Mesenchymal stem cell (in vitro differentiated cells and primary cell): ENCODE measurements at regions not wholly inside any gene's neighbourhood (a gene's known extent, or its start where the extent isn't known, plus 50 kb on each side); places are given as distances from the start of the nearest gene placed in this dataset.
"Not testable (repeated sequence)": the region's sequence is repeated elsewhere in the genome, so short reads cannot be mapped to it uniquely, and the experiment has no call there.

Source experiments
- DNase-seq: peaks from one replicate; pipeline ENCODE4 v3.0.0-alpha.2; 2013
- H2AFZ ChIP-seq: one replicate; pipeline ENCODE4 v1.6.1; 2013; ENCODE audit warnings: low read depth, mild to moderate bottlenecking, control low read depth, inconsistent platforms, low read length, moderate library complexity
- H2AK5ac ChIP-seq: 2 replicates; pipeline ENCODE4 v1.6.1; 2013; ENCODE audit warnings: low read length, moderate library complexity, mild to moderate bottlenecking, inconsistent platforms; ENCODE audit not compliant: severe bottlenecking
- H2BK120ac ChIP-seq: one replicate; pipeline ENCODE4 v1.6.1; 2013; ENCODE audit warnings: low read depth, mild to moderate bottlenecking, inconsistent platforms, low read length, moderate library complexity
- H2BK12ac ChIP-seq, 2 experiments: one replicate each; pipeline ENCODE4 v1.6.1; 2013; ENCODE audit warnings: inconsistent platforms in 2 of 2, low read length in 2 of 2, mild to moderate bottlenecking in 2 of 2, moderate library complexity in 2 of 2, control low read depth in 1 of 2
- H2BK15ac ChIP-seq: one replicate; pipeline ENCODE4 v1.6.1; 2013; ENCODE audit warnings: mild to moderate bottlenecking, low read depth, inconsistent platforms; ENCODE audit not compliant: poor library complexity, severe bottlenecking
- H2BK5ac ChIP-seq: 2 replicates; pipeline ENCODE4 v1.6.1; 2013; ENCODE audit warnings: low read depth, mild to moderate bottlenecking, low read length, control low read depth, inconsistent platforms; ENCODE audit not compliant: poor library complexity, severe bottlenecking
- H3K14ac ChIP-seq, 2 experiments: one replicate each; pipeline ENCODE4 v1.6.1; 2013; ENCODE audit warnings: inconsistent platforms in 2 of 2, low read length in 2 of 2, control low read depth in 1 of 2, mild to moderate bottlenecking in 1 of 2, moderate library complexity in 1 of 2
- H3K18ac ChIP-seq, 2 experiments: one replicate each; pipeline ENCODE4 v1.6.1; 2013; ENCODE audit warnings: inconsistent platforms in 2 of 2, low read length in 2 of 2, control low read depth in 1 of 2, low read depth in 1 of 2, mild to moderate bottlenecking in 1 of 2
- H3K23ac ChIP-seq, 2 experiments: one replicate each; pipeline ENCODE4 v1.6.1; 2013; ENCODE audit warnings: inconsistent platforms in 2 of 2, low read length in 2 of 2, mild to moderate bottlenecking in 2 of 2, moderate library complexity in 2 of 2, control low read depth in 1 of 2
- H3K27ac ChIP-seq: 2 replicates; pipeline ENCODE4 v1.5.1; 2013; ENCODE audit warnings: mild to moderate bottlenecking, moderate library complexity, low read length, control low read depth, inconsistent platforms; ENCODE audit not compliant: poor library complexity, severe bottlenecking
- H3K27me3 ChIP-seq, 2 experiments: 2 replicates each; pipeline versions ENCODE4 v1.6.1 to v1.7.0; 2013; ENCODE audit warnings: low read length in 2 of 2, mild to moderate bottlenecking in 2 of 2, moderate library complexity in 2 of 2, control low read depth in 1 of 2, inconsistent platforms in 1 of 2; ENCODE audit not compliant: control insufficient read depth in 1 of 2, insufficient read depth in 1 of 2
- H3K36me3 ChIP-seq, 2 experiments: 2 replicates each; pipeline versions ENCODE4 v1.6.1 to v1.7.0; 2013; ENCODE audit warnings: low read length in 2 of 2, control low read depth in 1 of 2, inconsistent platforms in 1 of 2, low read depth in 1 of 2, mild to moderate bottlenecking in 1 of 2; ENCODE audit not compliant: insufficient read depth in 2 of 2, control insufficient read depth in 1 of 2
- H3K4ac ChIP-seq, 2 experiments: one replicate each; pipeline ENCODE4 v1.6.1; 2013; ENCODE audit warnings: inconsistent platforms in 2 of 2, low read length in 2 of 2, mild to moderate bottlenecking in 2 of 2, moderate library complexity in 2 of 2, control low read depth in 1 of 2, low read depth in 1 of 2
- H3K4me1 ChIP-seq: 2 replicates; pipeline ENCODE4 v1.6.1; 2013; ENCODE audit warnings: low read depth, low read length, control low read depth; ENCODE audit not compliant: control insufficient read depth, insufficient read depth
- H3K4me2 ChIP-seq: 2 replicates; pipeline ENCODE4 v1.6.1; 2013; ENCODE audit warnings: low read length, mild to moderate bottlenecking, inconsistent platforms; ENCODE audit not compliant: poor library complexity, severe bottlenecking
- H3K4me3 ChIP-seq, 2 experiments: 2 replicates each; pipeline versions ENCODE4 v1.5.1 to v1.7.0; 2013; ENCODE audit warnings: low read length in 2 of 2, mild to moderate bottlenecking in 2 of 2, control low read depth in 1 of 2, low read depth in 1 of 2; ENCODE audit not compliant: insufficient read depth in 1 of 2
- H3K79me1 ChIP-seq: replicated peaks from 2 replicates; pipeline ENCODE4 v1.6.1; 2013; ENCODE audit warnings: mild to moderate bottlenecking, control low read depth, low read length, inconsistent platforms; ENCODE audit not compliant: poor library complexity, severe bottlenecking
- H3K9ac ChIP-seq: 2 replicates; pipeline ENCODE4 v1.7.0; 2013; ENCODE audit warnings: mild to moderate bottlenecking, low read length, moderate library complexity
- H3K9me3 ChIP-seq: 2 replicates; pipeline ENCODE4 v1.7.0; 2013; ENCODE audit warnings: mild to moderate bottlenecking, low read length; ENCODE audit not compliant: control insufficient read depth
- H4K8ac ChIP-seq: one replicate; pipeline ENCODE4 v1.6.1; 2013; ENCODE audit warnings: inconsistent platforms, mild to moderate bottlenecking, low read length, moderate library complexity
- H4K91ac ChIP-seq: one replicate; pipeline ENCODE4 v1.6.1; 2013; ENCODE audit warnings: mild to moderate bottlenecking, low read length, inconsistent platforms
- WGBS: methylation state at CpG from one replicate; pipeline ENCODE4 v1.1.7; 2013; ENCODE audit warnings: mixed read lengths; 5-methylcytosine and 5-hydroxymethylcytosine counted together

GRCh38 chr2:35199298-35199697 is 1156.3 kb upstream of the CRIM1 start:
- Histone ChIP-seq H2AFZ (no peak overlapping the region), H3K14ac (no peak overlapping the region), H4K91ac (no peak overlapping the region), H3K9ac (no peak overlapping the region), H3K27ac (no peak overlapping the region), H3K9me3 (peaks cover 21% of the 10 kb centered on the region), H4K8ac (no peak overlapping the region), H2BK5ac (no peak overlapping the region), H3K23ac (no peak overlapping the region), H3K4me1 (no peaks in the 10 kb centered on the region), H3K4ac (no peak overlapping the region), H3K18ac (no peak overlapping the region), H3K79me1 (no peaks in the 10 kb centered on the region), H3K4me2 (no peak overlapping the region), H3K4me3 (no peak overlapping the region), H2BK120ac (no peak overlapping the region), H2BK15ac (no peak overlapping the region), H3K36me3 (no peaks in the 10 kb centered on the region), H3K27me3 (no peaks in the 10 kb centered on the region), H2AK5ac (no peak overlapping the region), H2BK12ac (no peak overlapping the region)
- 80% methylated on average over 4 of the region's 4 CpGs for WGBS
- no peak for DNase-seq

GRCh38 chr2:35185861-35186412 is 1169.6 kb upstream of the CRIM1 start:
- Histone ChIP-seq H3K4me2 (no peak overlapping the region), H2BK15ac (no peak overlapping the region)
- 75% methylated on average over 2 of the region's 4 CpGs for WGBS

GRCh38 chr2:35184471-35184870 is 1171.1 kb upstream of the CRIM1 start:
- no peak for DNase-seq
- H3K4me2 ChIP-seq: no peak overlapping the region
- H2AK5ac ChIP-seq: no peak overlapping the region
- H3K9me3 ChIP-seq: peaks cover 12% of the 10 kb centered on the region
- H3K79me1 ChIP-seq: no peaks in the 10 kb centered on the region
- no peaks in the 10 kb centered on the region for H3K27me3 ChIP-seq
- H3K18ac ChIP-seq: no peak overlapping the region
- no peak overlapping the region for H2BK15ac ChIP-seq
- no peak overlapping the region for H3K27ac ChIP-seq
- H3K36me3 ChIP-seq: no peaks in the 10 kb centered on the region
- 100% methylated on average over 1 of the region's 1 CpG for WGBS
- H4K8ac ChIP-seq: no peak overlapping the region
- H3K4me3 ChIP-seq: no peak overlapping the region
- no peak overlapping the region for H3K4ac ChIP-seq
- H3K23ac ChIP-seq: no peak overlapping the region
- no peak overlapping the region for H3K9ac ChIP-seq
- no peak overlapping the region for H2AFZ ChIP-seq
- H4K91ac ChIP-seq: no peak overlapping the region
- no peaks in the 10 kb centered on the region for H3K4me1 ChIP-seq
- H2BK5ac ChIP-seq: no peak overlapping the region
- H2BK120ac ChIP-seq: no peak overlapping the region
- H2BK12ac ChIP-seq: no peak overlapping the region
- no peak overlapping the region for H3K14ac ChIP-seq

More at GRCh38 chr2:35185861-35186412, 1169.6 kb upstream of the CRIM1 start:
- Histone ChIP-seq H3K36me3 (no peaks in the 10 kb centered on the region), H2BK5ac (no peak overlapping the region), H3K23ac (no peak overlapping the region), H3K9ac (no peak overlapping the region), H3K4me1 (no peaks in the 10 kb centered on the region), H3K14ac (no peak overlapping the region), H2BK12ac (no peak overlapping the region), H2AK5ac (no peak overlapping the region), H4K91ac (no peak overlapping the region), H3K27me3 (no peaks in the 10 kb centered on the region), H3K79me1 (no peaks in the 10 kb centered on the region), H3K4ac (no peak overlapping the region), H3K4me3 (no peak overlapping the region), H3K18ac (no peak overlapping the region), H3K27ac (no peak overlapping the region), H2BK120ac (no peak overlapping the region), H3K9me3 (peaks cover 13% of the 10 kb centered on the region), H4K8ac (no peak overlapping the region), H2AFZ (no peak overlapping the region)
- DNase-seq: no peak

DNA sequence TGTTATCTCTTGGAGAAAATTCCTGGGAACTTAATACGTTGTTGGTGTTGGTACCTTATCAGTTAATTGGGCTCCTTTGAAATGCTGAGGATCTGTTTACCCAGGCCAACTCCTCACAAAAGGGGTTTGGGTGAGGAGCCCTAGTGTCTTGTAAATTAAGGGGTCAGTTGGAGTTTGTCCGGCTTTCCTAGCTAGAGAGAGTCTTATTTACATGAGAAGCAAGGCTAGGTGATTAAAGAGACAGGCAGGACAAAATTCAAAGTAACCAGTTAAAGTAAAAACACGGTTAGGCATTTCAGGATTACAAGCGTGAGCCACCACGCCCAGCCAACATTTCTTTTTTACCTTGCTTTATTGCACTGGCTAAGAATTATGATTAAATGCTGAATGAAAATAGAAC is 1178.9 kb upstream of the CRIM1 start:
- WGBS: 39% methylated on average over 5 of the region's 5 CpGs
- H2BK5ac ChIP-seq: not testable (repeated sequence)

More for the DNA sequence above, 1178.9 kb upstream of the CRIM1 start:
- not testable (repeated sequence) for H3K27me3 ChIP-seq, H3K9ac ChIP-seq, H3K27ac ChIP-seq, H2BK12ac ChIP-seq, H3K9me3 ChIP-seq, H3K14ac ChIP-seq, H3K23ac ChIP-seq, DNase-seq, H3K4me3 ChIP-seq, H3K36me3 ChIP-seq, H3K4ac ChIP-seq, H4K91ac ChIP-seq, H3K4me2 ChIP-seq, H2BK120ac ChIP-seq, H2AK5ac ChIP-seq, H3K18ac ChIP-seq, H4K8ac ChIP-seq, H3K4me1 ChIP-seq, H2BK15ac ChIP-seq, H3K79me1 ChIP-seq, H2AFZ ChIP-seq
